C4-2B (cell line): ENCODE measurements at regions not wholly inside any gene's neighbourhood (a gene's known extent, or its start where the extent isn't known, plus 50 kb on each side); places are given as distances from the start of the nearest gene placed in this dataset.

Experiments used
- H3K27ac ChIP-seq: fragments of 450-650 bp; 2 replicates; pipeline ENCODE4 v1.5.1; 2017
- ZFX ChIP-seq: fragments of 450-650 bp; IDR thresholded peaks from 2 replicates; pipeline ENCODE4 v1.6.1; 2017
- TF ChIP-seq, protein P1 (sequence below): fragments of 450-650 bp; conservative IDR thresholded peaks from 2 replicates; pipeline ENCODE4 v1.5.1; 2017; ENCODE audit warnings: mild to moderate bottlenecking

DNA sequence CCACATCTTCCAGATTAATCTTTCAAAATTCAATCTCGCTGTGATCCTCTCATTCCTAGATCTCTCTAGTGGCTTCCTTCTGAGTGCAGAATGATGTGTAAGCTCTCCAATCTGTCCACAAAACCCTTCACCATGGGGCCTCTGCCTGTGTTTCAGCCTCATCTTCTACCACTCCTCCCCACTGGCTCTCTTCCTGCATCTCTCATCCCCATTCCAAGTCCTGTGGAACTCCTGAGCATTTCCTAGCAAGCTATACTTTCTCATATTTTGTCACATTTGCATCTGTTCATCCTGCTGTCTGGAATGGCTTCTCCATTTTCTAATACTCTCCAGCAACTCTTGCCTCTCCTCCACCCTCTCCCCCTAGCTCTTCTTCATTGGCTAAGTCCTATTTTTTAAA, 242.0 kb upstream of the DAAM1 start:
- TF ChIP-seq, protein P1, sequence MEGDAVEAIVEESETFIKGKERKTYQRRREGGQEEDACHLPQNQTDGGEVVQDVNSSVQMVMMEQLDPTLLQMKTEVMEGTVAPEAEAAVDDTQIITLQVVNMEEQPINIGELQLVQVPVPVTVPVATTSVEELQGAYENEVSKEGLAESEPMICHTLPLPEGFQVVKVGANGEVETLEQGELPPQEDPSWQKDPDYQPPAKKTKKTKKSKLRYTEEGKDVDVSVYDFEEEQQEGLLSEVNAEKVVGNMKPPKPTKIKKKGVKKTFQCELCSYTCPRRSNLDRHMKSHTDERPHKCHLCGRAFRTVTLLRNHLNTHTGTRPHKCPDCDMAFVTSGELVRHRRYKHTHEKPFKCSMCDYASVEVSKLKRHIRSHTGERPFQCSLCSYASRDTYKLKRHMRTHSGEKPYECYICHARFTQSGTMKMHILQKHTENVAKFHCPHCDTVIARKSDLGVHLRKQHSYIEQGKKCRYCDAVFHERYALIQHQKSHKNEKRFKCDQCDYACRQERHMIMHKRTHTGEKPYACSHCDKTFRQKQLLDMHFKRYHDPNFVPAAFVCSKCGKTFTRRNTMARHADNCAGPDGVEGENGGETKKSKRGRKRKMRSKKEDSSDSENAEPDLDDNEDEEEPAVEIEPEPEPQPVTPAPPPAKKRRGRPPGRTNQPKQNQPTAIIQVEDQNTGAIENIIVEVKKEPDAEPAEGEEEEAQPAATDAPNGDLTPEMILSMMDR = no peak
- no peak for TF ChIP-seq ZFX
- H3K27ac ChIP-seq = no peak overlapping the region

DNA sequence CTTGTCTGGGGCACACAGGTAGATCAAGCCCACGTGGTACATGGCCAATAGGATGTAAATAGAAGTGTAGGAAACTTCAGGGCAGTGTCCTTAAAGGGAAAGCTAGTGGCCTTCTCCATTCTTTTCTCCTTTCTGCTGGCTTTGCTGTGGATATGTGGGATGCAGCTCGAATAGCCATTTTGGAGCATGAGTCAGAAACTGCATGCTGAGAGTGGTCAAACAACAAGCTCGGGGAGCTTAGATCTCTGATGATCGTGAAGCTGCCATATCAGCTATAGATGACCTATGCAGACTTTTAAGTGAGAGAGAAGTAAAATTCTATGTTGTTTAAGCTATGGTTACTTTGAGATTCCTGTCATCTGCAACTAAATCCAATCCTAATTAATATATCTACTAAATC, 241.3 kb upstream of the DAAM1 start:
- no peak for TF ChIP-seq ZFX
- TF ChIP-seq, protein P1 = no peak
- no peak overlapping the region for H3K27ac ChIP-seq

DNA sequence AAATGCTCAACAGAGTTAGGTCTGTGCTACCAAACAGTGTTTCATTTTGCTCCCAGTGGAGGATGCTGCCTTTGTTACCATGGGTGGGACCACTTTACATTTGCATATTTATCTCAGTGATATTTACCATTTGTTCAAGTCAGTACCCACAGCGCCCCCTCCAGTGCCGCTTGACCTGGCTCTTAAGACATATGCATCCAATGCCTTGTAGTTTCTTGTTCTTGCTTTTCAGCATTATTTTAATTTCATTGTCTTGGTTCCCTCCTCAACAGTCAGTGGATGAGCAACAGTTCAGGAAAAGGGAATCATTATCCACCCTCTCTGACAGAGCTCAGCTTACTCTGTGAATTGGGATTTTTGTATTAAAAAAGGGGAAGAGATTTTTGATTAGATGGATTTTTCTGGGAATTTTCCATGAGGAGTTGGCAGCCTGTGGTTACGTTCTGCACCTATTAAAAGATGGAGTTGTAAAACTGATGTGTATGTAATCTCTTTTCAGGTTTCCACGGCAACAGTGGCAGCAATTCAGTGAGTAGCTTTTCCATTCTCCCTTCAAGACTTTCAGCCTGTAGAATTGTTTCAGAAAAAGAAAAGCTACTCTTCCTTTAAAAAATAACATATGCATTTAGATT, 240.5 kb upstream of the DAAM1 start:
- no peak overlapping the region for H3K27ac ChIP-seq
- TF ChIP-seq, protein P1 = peak; percentile 23
- no peak for TF ChIP-seq ZFX

DNA sequence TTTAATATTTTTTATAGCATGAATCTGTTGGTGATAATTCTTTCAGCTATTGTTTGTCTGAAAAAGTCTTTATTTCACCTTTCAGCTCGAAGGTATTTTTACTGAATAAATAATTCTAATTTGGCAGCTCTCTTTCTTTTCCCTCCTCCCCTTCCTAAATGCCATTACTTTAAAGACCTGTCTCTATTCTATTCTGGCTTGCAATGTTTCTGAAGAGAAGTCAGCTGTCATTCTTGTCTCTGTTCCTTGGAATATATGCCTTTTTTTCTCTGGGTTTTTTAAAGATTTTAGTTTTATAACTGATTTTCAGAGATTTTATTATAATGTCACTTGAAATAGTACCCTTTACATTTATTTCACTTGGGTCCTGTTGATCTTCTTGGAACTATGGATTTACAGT, 237.9 kb upstream of the DAAM1 start:
- TF ChIP-seq, protein P1 = no peak
- TF ChIP-seq ZFX = no peak
- no peak overlapping the region for H3K27ac ChIP-seq

DNA sequence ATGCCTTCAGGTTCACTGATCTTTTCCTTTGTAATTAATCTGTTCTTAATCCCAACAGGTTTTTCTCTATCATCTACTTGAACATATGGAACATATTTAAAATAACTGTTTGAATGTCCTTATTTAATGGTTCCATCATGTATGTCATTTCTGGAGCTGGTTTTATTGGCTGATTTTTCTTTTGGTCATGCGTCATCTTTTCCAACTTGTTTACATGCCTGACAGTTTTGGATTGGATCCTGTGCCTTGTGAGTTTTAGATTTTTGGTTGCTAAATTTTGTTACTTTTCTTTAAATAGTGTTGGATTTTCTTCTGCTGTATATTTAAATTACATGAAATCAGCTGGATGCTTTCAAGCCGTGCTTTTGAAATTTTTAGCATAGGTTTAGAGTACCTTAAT, 237.3 kb upstream of the DAAM1 start:
- TF ChIP-seq, protein P1 = no peak
- no peak for TF ChIP-seq ZFX
- H3K27ac ChIP-seq = no peak overlapping the region

DNA sequence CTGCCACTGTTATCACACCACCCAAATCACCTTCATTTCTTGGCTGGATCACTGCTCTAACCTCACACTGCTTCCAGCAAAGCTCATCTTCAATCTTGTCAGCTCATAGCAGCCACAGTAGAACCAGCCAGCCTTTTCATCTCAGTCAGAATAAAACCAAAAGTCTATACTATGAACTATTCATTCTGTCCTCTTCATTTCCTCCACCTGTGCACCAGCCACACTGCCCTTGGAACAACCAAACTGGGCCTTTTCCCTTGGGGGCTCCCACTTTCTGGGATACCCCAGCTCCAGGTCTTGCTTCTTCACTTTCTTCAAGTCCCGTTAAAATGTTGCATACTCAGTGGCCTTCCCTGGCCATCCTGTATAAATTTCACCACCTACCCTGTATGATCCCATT, 234.4 kb upstream of the DAAM1 start:
- no peak for TF ChIP-seq ZFX
- TF ChIP-seq, protein P1 = no peak
- no peak overlapping the region for H3K27ac ChIP-seq

DNA sequence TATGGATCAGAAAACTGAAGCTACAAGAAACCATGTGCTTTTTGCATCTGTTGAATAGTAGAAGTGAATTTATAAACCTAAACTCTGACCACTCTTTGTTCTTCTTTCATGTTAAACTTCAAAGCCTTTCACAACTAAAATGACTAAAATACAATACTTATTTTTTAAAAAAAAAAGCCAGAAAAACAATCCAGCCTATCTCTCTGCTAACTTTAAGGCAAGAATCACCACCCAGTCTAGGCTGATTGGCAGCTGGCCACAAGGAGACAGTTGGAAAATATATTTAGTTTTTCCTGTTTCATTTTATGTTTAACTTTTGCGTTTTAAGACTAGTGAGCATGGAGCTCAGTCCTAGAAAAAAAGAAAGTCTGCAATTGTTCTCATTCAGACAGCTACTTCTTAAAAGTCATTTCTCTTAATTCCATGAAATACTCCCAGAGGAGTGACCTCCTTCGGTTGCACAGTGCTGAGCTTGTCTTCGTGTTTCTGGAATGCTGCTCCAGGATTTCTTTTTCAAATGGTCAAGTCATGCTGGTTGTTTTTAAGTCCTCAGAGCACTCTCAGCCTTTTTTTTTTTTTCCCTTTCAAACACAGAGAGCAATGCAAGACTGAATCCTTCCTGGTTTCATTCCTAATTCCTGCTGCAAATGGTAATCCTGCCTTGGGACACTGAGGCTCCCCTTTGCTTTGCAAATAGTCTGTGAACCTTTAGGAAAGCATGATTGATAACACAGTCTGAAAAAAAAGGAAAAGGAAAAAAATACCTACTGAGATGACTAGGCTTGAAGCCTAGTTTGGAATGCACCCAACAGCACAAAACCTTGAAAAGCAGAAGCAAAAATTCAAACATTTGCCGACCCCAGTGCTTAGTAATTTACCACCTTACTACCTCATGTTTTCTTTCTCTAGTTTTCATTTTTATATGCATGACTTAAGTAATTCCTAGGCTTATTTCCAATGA, 233.3 kb upstream of the DAAM1 start:
- TF ChIP-seq ZFX = no peak
- H3K27ac ChIP-seq = no peak overlapping the region
